NCI-H2196 treated with DMSO at 0.1 percent for 48 hours (cell line): ENCODE measurements at regions not wholly inside any gene's neighbourhood (a gene's known extent, or its start where the extent isn't known, plus 50 kb on each side); places are given as distances from the start of the nearest gene placed in this dataset.

ENCODE experiments used
- DNase-seq: peaks from one replicate; lab custom pipeline; 2025; ENCODE audit not compliant: unreplicated experiment; lab: John Stamatoyannopoulos, UW

DNA sequence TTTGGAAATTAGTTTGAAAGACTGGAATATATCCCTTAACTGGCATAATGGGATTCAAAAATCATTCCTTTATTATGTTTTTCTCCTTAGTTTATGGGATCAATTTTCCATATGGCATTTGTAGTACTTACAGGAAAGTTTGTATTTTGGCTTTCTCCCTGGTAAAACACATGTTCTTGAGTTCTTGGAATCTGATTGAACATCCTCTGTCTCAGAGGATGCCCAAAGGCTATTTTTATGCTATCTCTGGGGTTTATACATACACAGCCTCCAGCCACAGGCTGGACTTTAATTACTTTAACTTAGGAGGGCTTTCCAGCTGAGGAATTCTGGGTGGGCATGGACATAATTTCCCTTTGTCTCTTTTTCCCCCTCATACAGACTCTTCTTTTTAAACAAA is 236.4 kb downstream of the HGF start:
- DNase-seq, result no peak

DNA sequence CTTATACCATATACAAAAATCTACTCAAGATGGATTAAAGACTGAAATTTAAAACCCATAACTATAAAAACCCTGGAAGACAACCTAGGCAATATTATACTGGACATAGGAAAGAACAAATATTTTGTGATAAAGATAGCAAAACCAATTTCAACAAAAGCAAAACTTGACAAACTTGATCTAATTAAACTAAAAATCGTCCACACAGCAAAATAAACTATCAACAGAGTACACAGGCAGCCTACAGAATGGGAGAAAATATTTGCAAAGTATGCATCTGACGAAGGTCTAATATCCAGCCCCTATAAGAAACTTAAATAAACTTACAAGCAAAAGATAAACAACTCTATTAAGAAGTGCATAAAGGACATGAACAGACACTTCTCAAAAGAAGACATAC is 240.1 kb downstream of the HGF start:
- no peak for DNase-seq

DNA sequence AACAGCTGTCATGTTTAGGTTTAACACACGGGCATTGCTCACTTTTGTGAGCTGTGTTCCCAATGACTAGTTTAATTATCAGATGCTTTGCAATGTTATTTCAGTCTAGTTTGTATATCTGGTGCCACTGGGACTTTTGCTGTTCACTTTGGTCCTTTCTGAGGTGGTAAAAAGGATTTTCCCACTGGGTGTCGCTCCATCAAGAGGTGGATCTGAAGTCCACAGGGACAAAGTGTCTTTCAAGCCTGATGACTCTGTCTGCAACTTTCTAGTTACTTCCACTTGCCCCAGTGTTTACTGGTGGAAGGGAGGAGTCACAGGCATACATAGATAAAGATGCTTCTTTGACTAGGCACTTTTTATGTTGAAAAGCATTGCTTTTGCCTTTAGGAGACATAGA is 242.2 kb downstream of the HGF start:
- no peak for DNase-seq

DNA sequence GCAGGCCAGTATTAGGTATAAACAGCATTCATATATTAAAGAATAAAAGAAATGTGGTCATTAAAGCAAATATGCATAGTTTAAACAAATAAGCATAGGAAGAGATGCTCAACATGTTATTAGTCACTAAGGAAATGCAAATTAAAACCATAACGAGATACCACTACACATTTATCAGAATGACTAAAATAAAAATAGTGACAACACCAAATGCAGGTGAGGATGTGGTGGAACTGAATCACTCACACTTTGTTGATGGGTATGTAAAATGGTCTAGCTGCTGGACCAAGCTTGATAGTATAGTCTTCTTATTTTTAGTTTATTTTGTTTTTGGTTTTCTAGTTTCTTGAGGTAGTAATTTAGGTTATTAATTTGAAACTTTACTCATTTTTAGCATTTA is 242.9 kb downstream of the HGF start:
- no peak for DNase-seq

DNA sequence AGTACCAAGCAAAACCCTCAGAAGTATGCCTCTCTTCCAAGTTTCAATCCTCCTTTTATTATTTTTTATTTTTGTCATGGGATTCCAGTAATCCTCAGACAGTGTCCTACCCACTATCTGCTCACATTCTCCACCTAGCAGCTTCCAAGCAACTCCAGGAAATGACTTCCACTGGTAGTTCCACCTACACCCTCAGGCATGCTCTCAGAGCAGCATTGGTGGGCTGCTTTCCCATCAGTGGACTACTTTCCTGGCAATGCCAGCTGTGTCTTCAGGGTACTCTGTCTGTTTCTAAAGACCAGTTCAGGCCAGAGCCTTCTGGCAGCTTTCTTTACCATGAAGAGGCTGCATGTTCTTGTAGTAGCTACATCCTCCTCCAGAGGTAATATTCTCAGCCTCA is 244.0 kb downstream of the HGF start:
- no peak for DNase-seq

DNA sequence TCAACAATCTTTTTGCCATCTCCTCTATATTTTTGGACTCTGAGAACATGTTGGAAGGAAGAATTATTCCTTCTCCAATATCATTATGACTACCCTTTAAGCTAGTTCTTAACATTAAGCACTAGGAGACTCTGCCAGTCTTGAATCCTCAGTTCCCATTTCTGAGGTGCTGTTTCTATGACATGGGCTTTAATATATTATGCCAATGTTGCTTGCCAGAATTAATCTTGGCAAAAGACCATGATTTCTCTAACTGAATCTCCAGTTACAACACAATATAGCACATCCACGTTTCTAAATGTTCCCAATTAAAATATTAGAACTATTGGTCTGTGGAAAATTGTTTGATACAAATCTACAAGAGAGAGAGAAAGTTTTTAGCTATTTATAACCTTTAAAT is 250.0 kb downstream of the HGF start:
- no peak for DNase-seq

DNA sequence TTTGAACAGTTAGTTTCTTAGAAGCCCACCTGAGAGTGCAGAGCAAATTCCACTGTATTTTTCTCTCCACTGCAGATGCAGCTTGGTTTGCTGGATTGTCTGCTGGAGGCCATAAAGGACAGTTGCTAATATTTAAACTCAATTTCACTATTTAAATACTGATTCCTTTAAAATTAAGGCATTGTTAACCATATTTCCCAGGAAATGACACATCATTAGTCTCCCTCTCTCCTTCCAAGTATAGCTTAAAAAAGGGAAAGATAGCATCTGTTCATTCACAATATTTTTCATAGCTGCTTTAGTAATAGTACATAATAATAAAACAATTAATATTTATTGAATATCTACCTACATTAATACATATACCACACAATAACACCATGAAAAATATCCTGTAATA is 252.9 kb downstream of the HGF start:
- no peak for DNase-seq

DNA sequence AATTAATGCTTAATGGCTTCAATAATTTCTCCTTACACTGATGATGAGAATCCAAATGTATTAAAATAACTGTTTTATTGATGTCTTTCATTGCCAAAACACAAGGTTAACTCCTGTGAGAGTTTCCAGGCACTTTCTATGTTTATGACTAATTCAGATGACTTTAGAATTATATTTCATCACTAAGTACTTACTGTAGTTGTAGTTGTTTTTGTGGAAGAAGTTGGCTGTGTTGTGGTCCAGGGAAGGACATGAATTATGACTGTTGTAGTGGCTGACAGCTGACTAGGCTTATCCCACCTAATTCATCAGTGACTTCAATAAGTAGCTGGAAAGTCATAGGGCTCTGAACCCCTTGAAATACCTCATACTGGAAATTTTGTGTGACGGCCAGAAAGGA is 254.8 kb downstream of the HGF start:
- no peak for DNase-seq

DNA sequence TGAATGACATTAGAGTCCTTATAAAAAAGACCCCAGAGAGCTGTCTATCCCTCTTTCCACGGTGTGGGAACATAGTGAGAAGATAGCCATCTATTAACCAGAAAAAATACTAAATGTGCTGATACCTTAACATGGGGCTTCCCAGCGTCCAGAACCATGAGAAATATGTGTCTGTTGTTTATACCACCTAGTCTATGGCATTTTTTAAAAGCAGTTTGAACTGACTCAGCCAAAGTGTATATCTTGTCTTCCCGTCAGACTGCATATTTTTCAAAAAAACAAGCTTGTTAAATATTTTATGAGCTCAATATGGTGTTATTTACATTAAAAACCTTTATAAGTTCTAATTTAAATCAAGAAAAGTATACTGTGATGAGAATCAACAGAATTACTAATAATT is 255.3 kb downstream of the HGF start:
- DNase-seq, result no peak

DNA sequence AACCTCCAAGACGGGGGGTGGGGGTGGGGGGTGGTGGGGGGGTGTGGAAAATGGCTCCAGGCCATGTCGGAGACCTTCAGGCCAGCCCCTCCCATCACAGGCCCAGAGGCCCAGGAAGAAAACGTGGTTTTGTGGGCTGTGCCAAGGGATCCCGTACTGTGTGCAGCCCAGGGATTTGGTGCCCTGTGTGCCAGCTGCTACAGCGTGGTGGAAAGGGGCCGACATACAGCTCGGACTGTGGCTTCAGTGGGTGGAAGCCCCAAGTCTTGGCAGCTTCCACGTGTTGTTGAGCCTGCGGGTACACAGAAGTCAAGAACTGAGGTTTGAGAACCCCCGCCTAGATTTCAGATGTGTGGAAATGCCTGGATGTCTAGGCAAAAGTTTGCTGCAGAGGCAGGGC is 259.7 kb downstream of the HGF start:
- DNase-seq, result no peak

DNA sequence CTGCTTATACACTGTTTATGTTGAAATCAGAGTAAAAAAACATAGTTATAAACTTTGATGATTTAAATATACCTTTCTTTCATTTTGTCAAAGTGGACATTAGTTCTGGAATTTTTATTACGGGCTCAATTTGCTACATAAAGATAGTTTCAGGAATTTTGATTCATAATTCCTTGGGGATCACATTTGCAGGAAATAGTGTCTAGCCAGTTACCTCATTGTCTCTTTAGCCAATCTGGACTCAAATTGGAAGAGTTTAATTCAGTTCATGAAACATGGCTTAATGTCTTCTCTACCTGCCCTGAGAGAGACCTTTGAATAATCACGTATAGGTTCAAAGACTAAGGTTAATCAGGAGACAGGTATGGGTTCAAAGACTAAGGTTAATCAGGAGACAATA is 262.6 kb downstream of the HGF start:
- DNase-seq, result no peak

DNA sequence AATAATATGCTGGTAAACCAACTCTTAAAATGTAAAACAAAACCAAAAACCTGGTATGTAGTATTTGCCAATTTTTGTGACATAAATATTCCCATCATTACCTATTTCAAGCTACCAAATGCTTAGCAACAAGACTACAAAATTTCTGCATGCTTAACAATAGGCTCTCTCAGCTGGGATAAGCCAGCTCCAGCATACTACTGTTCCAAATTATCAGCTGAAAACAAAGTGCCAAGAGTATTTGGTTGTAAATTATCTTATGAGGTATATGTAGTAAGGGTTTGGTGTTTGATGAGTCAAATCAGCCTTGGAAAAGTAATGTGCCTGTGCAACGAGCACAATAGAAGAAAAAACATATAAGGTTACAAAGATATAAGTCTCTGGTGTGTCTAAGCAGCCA is 263.2 kb downstream of the HGF start:
- no peak for DNase-seq

DNA sequence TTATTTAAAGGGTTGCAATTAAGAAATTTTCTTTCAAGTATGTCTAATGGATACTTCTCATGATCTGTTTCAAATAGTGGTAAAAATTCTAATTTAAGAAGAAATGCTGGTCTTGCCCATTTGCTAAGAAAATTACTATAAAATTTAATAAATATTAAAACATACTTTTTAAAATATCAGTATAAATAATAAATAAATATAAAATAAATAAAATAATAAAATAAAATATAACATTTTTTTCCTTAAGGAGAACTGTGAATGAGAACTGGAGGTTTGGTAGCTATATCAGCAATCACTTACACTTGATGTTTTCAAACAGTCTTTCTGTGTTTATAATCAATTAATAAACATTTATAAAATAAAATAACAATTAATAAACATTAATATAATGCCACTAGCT is 266.1 kb downstream of the HGF start:
- no peak for DNase-seq

DNA sequence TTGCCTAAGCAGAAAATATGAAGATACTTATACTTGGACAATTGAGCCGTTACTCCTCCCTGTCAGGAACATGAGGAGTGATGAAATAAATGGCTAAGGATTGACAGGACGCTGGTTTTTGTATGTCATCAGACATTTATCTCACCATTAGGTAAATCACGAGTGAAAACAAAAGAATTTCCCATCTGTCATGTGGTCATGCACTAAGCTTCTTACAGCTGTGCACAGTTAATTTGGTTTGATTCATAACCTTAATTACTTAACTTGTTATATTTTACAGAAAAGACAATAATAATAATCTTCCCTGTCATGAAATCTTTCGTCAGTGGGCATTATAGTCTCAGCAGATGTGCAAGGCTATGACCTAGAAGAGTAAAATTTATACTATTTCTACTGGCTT is 266.5 kb downstream of the HGF start:
- DNase-seq, result no peak

DNA sequence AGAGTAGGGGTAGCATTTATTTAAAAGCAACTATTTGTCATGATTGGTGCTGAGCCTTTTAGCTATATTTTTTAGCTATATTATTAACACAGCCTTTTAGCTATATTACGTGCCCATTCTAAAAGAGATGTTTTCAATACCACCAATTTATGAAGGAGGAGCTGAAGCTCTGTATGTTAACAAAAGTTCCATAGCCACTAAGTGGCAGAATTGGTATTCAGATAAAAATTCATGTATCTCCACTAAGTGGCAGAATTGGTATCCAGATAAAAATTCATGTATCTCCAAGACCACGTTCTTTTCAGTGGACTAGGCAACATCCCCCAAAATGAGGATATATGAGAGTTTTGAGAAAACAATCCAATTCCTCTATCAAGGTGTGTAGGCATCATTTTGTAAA is 268.6 kb downstream of the HGF start:
- DNase-seq, result no peak

DNA sequence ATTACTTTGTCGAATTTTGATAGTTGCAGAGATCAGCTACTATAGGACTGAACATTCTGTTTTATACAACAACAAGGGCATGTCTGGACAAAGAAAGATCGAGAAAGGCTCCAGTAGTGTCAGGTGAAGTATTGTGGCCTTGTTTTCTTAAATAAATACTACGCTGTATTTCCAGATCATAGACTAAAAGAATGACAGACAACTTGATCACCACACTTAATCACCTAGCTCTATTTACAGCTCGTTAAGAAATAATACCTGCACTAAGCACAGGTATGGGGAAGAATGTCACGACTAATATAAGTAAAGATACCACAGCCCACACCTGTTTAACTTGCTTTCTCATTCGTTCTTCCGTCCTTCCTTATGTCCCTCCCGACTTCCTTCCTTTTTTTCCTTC is 269.2 kb downstream of the HGF start:
- no peak for DNase-seq

DNA sequence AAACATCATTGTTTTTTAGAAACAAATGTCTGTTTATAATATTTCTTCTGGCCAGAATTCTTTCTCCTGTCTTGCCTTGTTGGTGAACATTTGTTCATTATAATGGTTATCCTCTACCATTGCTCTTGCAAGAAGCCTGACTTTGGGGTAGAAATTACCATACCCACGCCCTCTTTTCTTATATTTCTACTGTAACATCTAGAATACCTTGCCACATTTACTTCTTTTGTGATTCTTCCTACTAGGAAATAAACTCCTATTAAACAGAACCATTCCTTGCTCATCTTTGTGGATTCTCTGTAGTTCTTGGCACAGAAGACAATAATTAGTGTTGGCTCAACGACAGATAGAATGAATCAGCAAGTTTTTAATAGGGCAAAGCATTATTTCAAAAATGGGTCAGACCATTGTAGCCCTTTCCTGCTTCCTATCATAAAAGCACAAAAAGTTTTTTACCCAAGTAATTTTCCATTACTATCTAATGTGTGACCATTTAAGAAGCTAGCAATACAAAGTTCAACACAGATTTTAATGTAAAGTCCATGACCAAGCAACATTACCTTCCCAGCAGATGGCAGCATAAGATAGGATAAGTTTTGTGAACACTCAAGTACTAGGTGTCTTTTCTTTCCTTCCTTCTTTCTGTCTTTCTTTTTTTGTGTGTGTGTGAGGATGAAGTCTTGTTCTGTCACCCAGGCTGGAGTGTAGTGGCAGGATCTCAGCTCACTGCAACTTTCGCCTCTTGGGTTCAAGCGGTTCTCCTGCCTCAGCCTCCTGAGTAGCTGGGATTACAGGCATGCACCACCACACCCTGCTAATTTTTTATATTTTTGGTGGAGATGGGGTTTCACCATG is 270.4 kb downstream of the HGF start:
- DNase-seq, result peak; percentile 60

DNA sequence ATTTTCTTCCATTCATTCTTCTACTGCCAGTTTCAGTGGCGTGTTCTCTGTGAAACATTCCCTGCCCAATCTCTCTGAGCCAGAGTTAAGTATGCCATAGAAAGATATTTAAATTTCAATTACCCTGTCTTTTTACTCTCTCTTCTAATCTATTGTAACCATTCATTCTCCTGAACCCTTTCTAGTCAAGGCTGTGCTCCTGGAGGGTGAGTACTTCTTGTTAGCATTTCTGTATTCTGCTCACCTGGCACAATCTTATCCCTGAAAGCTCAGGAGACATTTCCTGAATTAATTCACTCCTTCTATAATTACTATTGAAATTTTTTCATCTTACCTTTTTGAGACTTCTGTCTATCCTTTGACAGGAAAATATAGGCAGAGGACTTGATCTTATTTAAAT is 271.7 kb downstream of the HGF start:
- no peak for DNase-seq

DNA sequence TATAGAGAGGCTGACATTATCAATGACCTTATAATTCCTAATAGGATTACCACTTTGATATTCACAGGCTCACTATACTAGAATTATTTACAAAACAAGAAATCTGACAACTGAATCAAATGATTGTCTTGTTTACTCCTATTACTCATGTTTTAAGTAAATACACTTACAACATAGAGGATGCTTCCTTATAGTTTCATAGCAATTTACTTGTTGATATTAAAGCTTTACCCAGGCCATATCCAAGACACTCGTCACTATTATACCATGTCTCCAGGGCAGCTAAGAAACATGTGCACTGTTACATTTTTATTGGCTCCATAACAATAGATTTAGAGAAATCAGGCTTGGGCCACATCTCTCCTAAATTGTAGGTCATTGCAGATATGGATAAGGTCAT is 276.9 kb downstream of the HGF start:
- DNase-seq, result no peak

DNA sequence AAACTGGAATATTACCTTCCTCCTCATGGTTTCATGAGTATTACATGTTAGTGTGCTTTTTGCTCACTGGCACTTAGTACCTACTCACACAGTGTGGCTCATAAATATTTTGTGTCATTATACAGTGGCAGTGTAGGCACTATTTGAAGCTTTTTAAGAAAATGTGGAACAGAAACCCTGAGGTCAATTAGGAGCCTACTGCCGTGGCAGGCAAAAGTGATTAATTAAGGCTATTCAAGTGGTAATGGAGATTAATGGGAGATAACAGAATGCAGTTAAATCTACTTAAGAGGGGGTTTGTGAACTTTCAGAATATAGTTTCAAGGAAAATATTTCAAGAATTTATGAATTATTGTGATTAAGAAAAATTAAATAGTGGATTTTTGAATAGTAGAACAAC is 277.6 kb downstream of the HGF start:
- DNase-seq, result no peak

DNA sequence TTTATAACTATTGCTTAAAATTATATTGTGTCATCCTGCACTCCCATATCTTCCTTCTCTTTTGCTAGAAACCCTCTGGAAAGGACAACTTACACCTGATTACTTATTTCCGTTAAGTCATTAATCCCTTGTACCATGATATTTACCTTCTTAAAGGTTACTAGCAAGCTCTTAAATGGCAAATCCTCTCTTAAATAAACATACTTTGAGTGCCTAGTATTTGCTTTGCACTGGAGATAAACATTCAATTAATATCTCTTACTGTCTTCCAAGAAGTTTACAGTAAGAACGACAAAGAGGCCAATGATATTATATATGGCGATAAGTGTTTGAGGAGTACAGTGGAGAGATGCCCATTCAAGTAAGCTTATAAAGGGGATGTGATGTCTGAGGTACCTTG is 278.3 kb downstream of the HGF start:
- DNase-seq, result no peak

DNA sequence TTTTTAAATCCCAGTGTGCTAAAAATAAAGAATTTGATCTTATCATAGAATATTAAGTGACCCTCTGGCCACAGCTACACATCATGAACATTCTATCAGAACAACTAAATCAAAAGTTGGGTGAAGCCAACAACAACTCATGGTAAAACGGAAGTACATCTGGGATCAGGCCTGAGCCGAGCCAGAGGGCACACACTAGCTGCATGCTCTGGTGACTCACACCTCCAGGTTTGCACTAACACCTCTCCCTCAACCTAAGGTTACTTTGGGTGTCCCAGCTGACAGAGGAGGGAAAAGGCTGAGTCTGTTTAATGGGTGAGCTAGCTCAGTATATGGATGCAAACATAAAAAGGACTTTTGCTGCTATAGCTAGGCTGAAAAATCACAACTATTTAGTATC is 281.6 kb downstream of the HGF start:
- DNase-seq, result no peak

DNA sequence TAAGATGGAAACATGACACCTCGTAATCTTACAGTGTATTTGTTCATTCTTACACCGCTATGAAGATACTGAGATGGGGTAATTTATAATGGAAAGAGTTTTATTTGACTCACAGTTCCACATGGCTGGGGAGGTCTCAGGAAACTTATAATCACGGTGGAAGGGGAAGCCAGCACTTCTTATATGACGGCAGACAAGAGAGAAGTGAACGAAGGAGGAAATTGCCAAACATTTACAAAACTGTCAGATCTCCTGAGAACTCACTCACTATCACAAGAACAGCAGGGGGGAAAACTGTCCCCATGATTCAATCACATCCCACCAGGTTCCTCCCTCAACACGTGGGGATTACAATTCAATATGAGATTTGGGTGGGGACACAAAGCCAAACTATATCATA is 282.3 kb downstream of the HGF start:
- DNase-seq, result no peak
